ENCODE measurements at regions not wholly inside any gene's neighbourhood (a gene's known extent, or its start where the extent isn't known, plus 50 kb on each side); places are given as distances from the start of the nearest gene placed in this dataset.

DNA sequence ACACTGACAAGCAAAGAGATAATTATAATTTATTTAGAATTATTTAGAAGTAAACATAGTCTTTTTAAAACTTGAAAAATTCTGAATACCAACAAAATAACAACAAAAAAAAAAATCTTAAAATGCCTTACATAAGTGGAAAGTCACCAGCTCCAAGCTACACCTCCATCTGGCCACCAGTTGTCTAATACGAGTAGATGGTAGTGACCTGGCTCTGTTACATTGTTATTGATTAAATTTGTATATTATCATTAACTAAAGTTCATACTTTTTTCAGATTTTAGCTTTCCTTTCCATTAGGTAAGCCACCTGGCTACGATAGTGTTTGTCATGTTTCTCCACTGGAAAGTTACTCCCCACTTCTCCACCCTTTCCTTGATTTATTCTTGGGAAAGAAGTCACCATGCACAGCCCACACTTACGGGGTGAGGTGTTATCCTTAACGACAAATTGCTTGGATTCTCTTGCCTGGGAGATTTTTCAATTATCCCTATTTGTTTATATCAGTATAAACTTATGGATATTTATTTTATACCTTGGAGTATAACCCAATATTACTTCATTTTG, 464.5 kb upstream of the CHAC2 start:
- no peaks in the 10 kb centered on the region for H3K79me2 ChIP-seq
- no peaks in the 10 kb centered on the region for H3K4me1 ChIP-seq
- H3K27ac ChIP-seq, result no peak overlapping the region
- H3K9me3 ChIP-seq (ENCODE audit: control insufficient read depth, low read length), result no peaks in the 10 kb centered on the region
- TF ChIP-seq, protein P1, sequence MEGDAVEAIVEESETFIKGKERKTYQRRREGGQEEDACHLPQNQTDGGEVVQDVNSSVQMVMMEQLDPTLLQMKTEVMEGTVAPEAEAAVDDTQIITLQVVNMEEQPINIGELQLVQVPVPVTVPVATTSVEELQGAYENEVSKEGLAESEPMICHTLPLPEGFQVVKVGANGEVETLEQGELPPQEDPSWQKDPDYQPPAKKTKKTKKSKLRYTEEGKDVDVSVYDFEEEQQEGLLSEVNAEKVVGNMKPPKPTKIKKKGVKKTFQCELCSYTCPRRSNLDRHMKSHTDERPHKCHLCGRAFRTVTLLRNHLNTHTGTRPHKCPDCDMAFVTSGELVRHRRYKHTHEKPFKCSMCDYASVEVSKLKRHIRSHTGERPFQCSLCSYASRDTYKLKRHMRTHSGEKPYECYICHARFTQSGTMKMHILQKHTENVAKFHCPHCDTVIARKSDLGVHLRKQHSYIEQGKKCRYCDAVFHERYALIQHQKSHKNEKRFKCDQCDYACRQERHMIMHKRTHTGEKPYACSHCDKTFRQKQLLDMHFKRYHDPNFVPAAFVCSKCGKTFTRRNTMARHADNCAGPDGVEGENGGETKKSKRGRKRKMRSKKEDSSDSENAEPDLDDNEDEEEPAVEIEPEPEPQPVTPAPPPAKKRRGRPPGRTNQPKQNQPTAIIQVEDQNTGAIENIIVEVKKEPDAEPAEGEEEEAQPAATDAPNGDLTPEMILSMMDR (IDR thresholded peaks at IDR 0.05), result no peak
- no peak overlapping the region for H3K4me3 ChIP-seq (ENCODE audit: low read depth, low read length)
- H3K27me3 ChIP-seq (ENCODE audit: control insufficient read depth, insufficient read depth, low read length), result no peaks in the 10 kb centered on the region
- H3K4me2 ChIP-seq (ENCODE audit: low read length), result no peak overlapping the region
- H3K36me3 ChIP-seq (ENCODE audit: control insufficient read depth, insufficient read depth, low read length), result no peaks in the 10 kb centered on the region
- H3K9ac ChIP-seq, result no peak overlapping the region
- no peak overlapping the region for H2AFZ ChIP-seq

DNA sequence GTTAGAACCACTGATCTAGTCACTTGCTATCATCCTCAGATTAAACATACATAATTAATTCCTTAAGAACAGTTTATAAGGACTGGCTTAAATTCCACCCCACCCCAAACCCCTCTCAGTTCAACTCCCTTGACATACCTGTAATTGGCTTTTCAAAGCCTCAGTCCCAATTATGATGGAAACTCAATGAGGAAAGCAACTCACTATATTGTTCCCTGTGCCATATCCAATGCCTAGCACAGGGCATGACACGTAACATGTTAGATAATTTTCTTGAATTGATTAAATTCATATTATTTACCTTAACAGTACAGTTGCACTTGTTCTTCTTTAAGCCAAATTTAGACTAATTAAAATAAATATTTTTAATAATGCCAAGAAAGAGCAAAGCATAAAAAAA, 465.1 kb upstream of the CHAC2 start:
- Histone ChIP-seq H3K4me3 (ENCODE audit: low read depth, low read length) (no peak overlapping the region), H3K79me2 (no peaks in the 10 kb centered on the region), H3K4me2 (ENCODE audit: low read length) (no peak overlapping the region), H3K4me1 (no peaks in the 10 kb centered on the region), H3K9me3 (ENCODE audit: control insufficient read depth, low read length) (no peaks in the 10 kb centered on the region), H3K36me3 (ENCODE audit: control insufficient read depth, insufficient read depth, low read length) (no peaks in the 10 kb centered on the region), H3K9ac (no peak overlapping the region), H2AFZ (no peak overlapping the region), H3K27me3 (ENCODE audit: control insufficient read depth, insufficient read depth, low read length) (no peaks in the 10 kb centered on the region), H3K27ac (no peak overlapping the region)
- TF ChIP-seq, protein P1 (IDR thresholded peaks at IDR 0.05), result no peak

DNA sequence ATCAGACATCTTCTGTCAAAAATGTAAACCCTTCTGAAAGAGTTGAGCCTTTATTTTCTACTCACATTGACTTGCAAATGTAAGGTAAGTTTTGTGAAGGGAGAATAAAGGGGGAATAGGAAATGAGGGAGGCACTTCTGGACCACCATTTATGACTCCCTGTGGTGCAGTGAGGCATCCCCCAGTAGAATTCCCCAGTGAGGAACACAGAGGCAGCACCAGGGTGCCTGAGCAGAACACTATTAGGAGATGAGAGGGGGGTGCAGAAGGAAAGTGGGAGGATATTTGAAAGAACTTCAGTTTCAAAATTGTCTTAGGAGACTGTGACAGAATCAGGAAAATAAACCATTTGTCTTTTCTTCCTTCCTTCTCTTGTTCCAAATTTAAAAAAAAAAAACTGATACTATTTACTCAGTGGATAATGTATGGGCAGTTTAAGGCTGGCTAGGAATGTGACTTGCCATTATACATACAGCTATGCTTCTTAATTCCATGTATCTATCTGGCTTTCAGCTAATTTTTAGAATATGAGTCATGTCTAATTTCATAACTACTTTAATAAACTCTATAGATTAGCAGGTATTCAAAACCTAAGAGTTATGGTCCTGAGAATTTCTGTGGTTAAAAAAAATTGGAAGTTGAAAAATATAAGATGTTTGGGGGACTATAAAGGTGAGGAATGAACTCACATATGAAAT, 478.1 kb upstream of the CHAC2 start:
- H3K9ac ChIP-seq, result no peak overlapping the region
- H3K4me2 ChIP-seq (ENCODE audit: low read length), result no peak overlapping the region
- H2AFZ ChIP-seq, result no peak overlapping the region
- H3K27me3 ChIP-seq (ENCODE audit: control insufficient read depth, insufficient read depth, low read length), result no peaks in the 10 kb centered on the region
- no peaks in the 10 kb centered on the region for H3K9me3 ChIP-seq (ENCODE audit: control insufficient read depth, low read length)
- H3K36me3 ChIP-seq (ENCODE audit: control insufficient read depth, insufficient read depth, low read length), result no peaks in the 10 kb centered on the region
- no peaks in the 10 kb centered on the region for H3K79me2 ChIP-seq
- no peak overlapping the region for H3K4me3 ChIP-seq (ENCODE audit: low read depth, low read length)
- TF ChIP-seq, protein P1 (IDR thresholded peaks at IDR 0.05), result no peak
- no peak overlapping the region for H3K27ac ChIP-seq
- no peaks in the 10 kb centered on the region for H3K4me1 ChIP-seq

DNA sequence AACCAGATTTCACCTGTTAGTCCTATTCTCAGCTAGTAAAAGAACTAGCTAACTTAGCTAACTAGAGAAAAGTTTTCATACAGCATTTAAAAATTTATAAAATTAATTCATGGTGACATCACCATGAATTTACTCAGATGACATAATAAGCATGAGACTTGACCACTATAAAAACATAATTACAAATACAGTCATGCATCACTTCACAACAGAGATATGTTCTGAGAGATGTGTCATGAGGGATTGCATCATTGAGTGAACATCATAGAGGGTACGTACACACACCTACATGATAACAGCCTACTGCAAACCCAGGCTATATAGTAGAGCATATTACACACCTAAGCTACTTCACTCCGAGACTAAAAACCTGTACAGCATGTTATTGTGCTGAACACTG, 481.3 kb upstream of the CHAC2 start:
- no peaks in the 10 kb centered on the region for H3K4me1 ChIP-seq
- no peak overlapping the region for H3K4me3 ChIP-seq (ENCODE audit: low read depth, low read length)
- H2AFZ ChIP-seq, result no peak overlapping the region
- H3K79me2 ChIP-seq, result no peaks in the 10 kb centered on the region
- H3K9ac ChIP-seq, result no peak overlapping the region
- H3K36me3 ChIP-seq (ENCODE audit: control insufficient read depth, insufficient read depth, low read length), result no peaks in the 10 kb centered on the region
- H3K27ac ChIP-seq, result no peak overlapping the region
- H3K4me2 ChIP-seq (ENCODE audit: low read length), result no peak overlapping the region
- TF ChIP-seq, protein P1 (IDR thresholded peaks at IDR 0.05), result no peak
- no peaks in the 10 kb centered on the region for H3K27me3 ChIP-seq (ENCODE audit: control insufficient read depth, insufficient read depth, low read length)
- H3K9me3 ChIP-seq (ENCODE audit: control insufficient read depth, low read length), result no peaks in the 10 kb centered on the region

DNA sequence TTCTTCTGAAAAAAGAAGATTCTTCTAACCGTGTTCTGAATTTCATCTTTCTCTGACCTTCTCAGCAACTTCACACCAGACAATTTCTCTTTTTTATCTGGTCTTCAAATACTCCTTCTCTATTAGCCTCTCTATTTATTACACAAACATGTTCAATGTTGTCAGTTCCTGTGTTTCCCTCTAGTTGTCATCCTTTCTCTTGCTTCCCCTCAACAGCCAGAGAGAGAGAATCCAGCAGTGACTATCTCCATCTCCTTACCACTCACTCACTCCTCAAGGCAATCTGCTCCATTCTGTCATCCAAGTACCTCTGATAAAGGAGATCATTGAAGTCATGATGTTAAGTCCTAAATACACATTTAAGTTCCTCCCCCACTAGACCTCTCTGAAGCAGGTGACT, 491.9 kb upstream of the CHAC2 start:
- no peak overlapping the region for H3K9ac ChIP-seq
- H3K79me2 ChIP-seq, result no peaks in the 10 kb centered on the region
- H3K4me1 ChIP-seq, result no peaks in the 10 kb centered on the region
- H3K4me2 ChIP-seq (ENCODE audit: low read length), result no peak overlapping the region
- no peaks in the 10 kb centered on the region for H3K36me3 ChIP-seq (ENCODE audit: control insufficient read depth, insufficient read depth, low read length)
- no peak overlapping the region for H3K4me3 ChIP-seq (ENCODE audit: low read depth, low read length)
- no peak overlapping the region for H3K27ac ChIP-seq
- TF ChIP-seq, protein P1 (IDR thresholded peaks at IDR 0.05), result no peak
- H2AFZ ChIP-seq, result no peak overlapping the region
- H3K27me3 ChIP-seq (ENCODE audit: control insufficient read depth, insufficient read depth, low read length), result no peaks in the 10 kb centered on the region
- no peaks in the 10 kb centered on the region for H3K9me3 ChIP-seq (ENCODE audit: control insufficient read depth, low read length)

All from parathyroid adenoma (tissue), 2 donors.